Glutamatergic neuron (in vitro differentiated cells): ENCODE measurements at regions not wholly inside any gene's neighbourhood (a gene's known extent, or its start where the extent isn't known, plus 50 kb on each side); places are given as distances from the start of the nearest gene placed in this dataset.
A peak's percentile ranks its signal among the peaks of the same experiment; 100 is the strongest.

Source experiments
- DNase-seq: peaks from one replicate; pipeline ENCODE4 v3.0.0; 2022
- H3K27ac Mint-ChIP-seq: one replicate; pipeline ENCODE4 v1.8.0; 2020; ENCODE audit warnings: mild to moderate bottlenecking, mixed read lengths, inconsistent platforms; ENCODE audit not compliant: unreplicated experiment
- H3K27me3 Mint-ChIP-seq: one replicate; pipeline ENCODE4 v1.8.0; 2020; ENCODE audit warnings: mild to moderate bottlenecking, moderate library complexity, mixed read lengths, inconsistent platforms; ENCODE audit not compliant: unreplicated experiment
- H3K36me3 Mint-ChIP-seq: one replicate; pipeline ENCODE4 v1.8.0; 2020; ENCODE audit warnings: mild to moderate bottlenecking, mixed read lengths, inconsistent platforms; ENCODE audit not compliant: unreplicated experiment
- H3K4me1 Mint-ChIP-seq: one replicate; pipeline ENCODE4 v1.8.0; 2020; ENCODE audit warnings: mild to moderate bottlenecking, low read depth, mixed read lengths, inconsistent platforms; ENCODE audit not compliant: unreplicated experiment
- H3K4me3 Mint-ChIP-seq: one replicate; pipeline ENCODE4 v1.8.0; 2020; ENCODE audit warnings: mild to moderate bottlenecking, mixed read lengths, inconsistent platforms; ENCODE audit not compliant: unreplicated experiment
- H3K9me3 Mint-ChIP-seq: one replicate; pipeline ENCODE4 v1.8.0; 2020; ENCODE audit warnings: mild to moderate bottlenecking, moderate library complexity, mixed read lengths, inconsistent platforms; ENCODE audit not compliant: unreplicated experiment
- TF ChIP-seq, protein P1 (sequence below): fragments of 200-600 bp; sonication (generic); IDR thresholded peaks from one replicate; pipeline ENCODE4 v1.5.0; 2021; ENCODE audit not compliant: partially characterized antibody, unreplicated experiment

DNA sequence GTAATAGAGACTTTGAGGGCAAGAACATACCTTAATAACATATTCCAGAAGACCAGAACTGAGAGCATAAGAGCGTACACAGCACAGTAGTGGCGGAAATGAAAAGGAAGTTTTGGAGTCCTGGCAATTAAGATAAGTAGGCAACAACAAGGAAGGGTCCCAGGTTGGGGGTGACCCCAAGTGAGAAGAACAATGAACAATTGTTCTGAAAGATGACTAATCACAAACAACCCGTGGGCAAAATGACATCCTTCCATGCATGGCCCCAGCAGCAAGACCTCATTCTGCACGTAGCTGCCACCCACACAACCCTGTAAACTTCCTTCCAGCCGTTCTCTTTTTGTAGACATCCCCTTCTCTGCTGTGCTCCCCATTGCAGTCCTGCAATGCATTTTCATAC, 384.4 kb upstream of the PABPC4L start:
- Mint-ChIP-seq H3K36me3 (no peaks in the 10 kb centered on the region), H3K4me1 (peaks cover 2% of the 10 kb centered on the region), H3K27me3 (no peaks in the 10 kb centered on the region), H3K9me3 (no peaks in the 10 kb centered on the region), H3K4me3 (no peak overlapping the region), H3K27ac (peak overlapping the region; percentile 34)
- TF ChIP-seq, protein P1, sequence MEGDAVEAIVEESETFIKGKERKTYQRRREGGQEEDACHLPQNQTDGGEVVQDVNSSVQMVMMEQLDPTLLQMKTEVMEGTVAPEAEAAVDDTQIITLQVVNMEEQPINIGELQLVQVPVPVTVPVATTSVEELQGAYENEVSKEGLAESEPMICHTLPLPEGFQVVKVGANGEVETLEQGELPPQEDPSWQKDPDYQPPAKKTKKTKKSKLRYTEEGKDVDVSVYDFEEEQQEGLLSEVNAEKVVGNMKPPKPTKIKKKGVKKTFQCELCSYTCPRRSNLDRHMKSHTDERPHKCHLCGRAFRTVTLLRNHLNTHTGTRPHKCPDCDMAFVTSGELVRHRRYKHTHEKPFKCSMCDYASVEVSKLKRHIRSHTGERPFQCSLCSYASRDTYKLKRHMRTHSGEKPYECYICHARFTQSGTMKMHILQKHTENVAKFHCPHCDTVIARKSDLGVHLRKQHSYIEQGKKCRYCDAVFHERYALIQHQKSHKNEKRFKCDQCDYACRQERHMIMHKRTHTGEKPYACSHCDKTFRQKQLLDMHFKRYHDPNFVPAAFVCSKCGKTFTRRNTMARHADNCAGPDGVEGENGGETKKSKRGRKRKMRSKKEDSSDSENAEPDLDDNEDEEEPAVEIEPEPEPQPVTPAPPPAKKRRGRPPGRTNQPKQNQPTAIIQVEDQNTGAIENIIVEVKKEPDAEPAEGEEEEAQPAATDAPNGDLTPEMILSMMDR, result no peak
- DNase-seq, result no peak

DNA sequence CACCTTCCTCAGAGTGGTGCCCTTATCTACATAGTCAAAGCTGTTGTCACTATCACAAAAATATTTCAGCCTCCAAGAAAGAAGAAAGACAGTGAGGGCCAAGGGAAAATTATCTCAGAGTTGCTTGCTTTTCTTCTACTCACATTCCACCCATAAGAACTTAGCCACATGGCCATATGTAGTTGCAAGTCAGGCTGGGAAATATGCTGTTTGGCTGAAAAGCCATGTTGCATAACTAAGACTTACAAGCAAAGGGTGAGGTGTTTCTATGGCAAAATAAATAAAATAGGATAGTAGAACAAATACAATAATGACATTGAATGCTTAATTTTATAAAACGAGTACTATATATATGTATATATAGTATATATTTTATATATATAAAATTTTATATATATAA, 365.9 kb upstream of the PABPC4L start:
- Mint-ChIP-seq H3K36me3 (no peaks in the 10 kb centered on the region), H3K27ac (no peak overlapping the region), H3K4me3 (no peak overlapping the region), H3K4me1 (no peaks in the 10 kb centered on the region), H3K27me3 (no peaks in the 10 kb centered on the region), H3K9me3 (peaks cover 3% of the 10 kb centered on the region)
- DNase-seq, result no peak
- TF ChIP-seq, protein P1, result no peak

DNA sequence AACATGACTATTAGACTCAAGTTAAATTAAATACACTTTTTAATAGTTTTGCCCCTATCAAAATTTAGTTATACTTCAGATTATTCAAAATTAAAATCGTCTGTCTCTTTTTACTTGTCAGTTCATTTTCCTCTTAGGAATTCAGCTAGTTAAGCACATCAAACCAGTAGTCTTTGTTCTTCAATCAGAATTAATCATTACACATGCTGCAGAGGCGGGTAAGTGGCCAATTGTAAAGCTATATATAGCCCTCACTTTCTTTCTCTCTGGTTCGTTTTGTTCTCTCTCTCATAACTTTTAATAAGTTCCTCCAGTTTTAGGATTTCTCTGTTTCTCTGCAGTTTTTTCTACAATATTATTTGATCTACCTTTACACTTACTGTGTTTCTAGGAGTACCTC, 359.1 kb upstream of the PABPC4L start:
- H3K36me3 Mint-ChIP-seq, result no peaks in the 10 kb centered on the region
- TF ChIP-seq, protein P1, result no peak

DNA sequence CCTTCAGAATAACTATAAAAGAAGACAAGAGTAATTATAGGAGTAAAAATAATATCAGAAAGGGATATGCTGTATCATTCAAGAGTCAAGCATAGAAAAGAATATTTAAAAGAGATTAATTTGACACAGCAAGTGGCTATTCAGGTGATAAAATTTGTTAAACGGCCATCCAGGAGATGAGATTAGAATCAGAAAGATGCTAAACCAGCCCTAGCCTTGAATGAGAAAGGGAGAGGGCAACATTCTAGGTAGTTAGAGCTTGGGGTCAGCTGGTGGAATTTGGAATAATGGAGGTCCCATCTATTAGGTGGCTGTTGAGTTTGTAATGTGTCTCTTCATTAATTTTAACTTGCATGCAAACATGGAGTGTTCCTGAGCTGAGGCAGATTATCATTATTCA, 350.5 kb upstream of the PABPC4L start:
- H3K9me3 Mint-ChIP-seq, result no peaks in the 10 kb centered on the region
- DNase-seq, result no peak
- no peak overlapping the region for H3K27ac Mint-ChIP-seq
- H3K36me3 Mint-ChIP-seq, result peaks cover 11% of the 10 kb centered on the region
- H3K4me3 Mint-ChIP-seq, result no peak overlapping the region
- H3K27me3 Mint-ChIP-seq, result no peaks in the 10 kb centered on the region
- H3K4me1 Mint-ChIP-seq, result no peaks in the 10 kb centered on the region
- TF ChIP-seq, protein P1, result no peak

More for the DNA sequence above, 359.1 kb upstream of the PABPC4L start:
- no peak overlapping the region for H3K27ac Mint-ChIP-seq
- no peak overlapping the region for H3K4me3 Mint-ChIP-seq
- no peaks in the 10 kb centered on the region for H3K9me3 Mint-ChIP-seq
- DNase-seq, result no peak
- H3K4me1 Mint-ChIP-seq, result no peaks in the 10 kb centered on the region
- no peaks in the 10 kb centered on the region for H3K27me3 Mint-ChIP-seq

DNA sequence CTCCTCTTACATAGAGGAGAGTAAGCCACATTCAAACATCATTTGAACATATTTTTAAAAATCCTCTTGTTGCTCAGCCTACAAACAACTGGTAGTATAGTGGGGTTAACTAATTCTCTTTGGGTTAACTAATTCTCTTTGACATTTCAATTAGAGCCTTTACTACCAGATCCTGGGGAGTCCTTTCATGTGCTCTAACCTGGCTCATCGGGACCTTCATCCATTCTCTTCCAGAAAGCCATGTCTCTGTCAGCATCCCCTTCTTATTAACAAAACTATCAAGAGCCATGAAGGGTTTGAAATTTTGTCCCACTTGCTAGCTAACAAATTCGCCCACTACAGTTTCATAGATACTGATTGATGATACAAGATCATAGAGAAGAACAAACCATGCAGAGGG, 349.8 kb upstream of the PABPC4L start:
- no peak overlapping the region for H3K27ac Mint-ChIP-seq
- H3K27me3 Mint-ChIP-seq, result no peaks in the 10 kb centered on the region
- H3K9me3 Mint-ChIP-seq, result no peaks in the 10 kb centered on the region
- H3K36me3 Mint-ChIP-seq, result peaks cover 13% of the 10 kb centered on the region
- H3K4me1 Mint-ChIP-seq, result no peaks in the 10 kb centered on the region
- TF ChIP-seq, protein P1, result no peak
- no peak for DNase-seq
- H3K4me3 Mint-ChIP-seq, result no peak overlapping the region
